NOMO-1 treated with dmso at 0.1 percent for 144 hours (cell line): ENCODE measurements at regions not wholly inside any gene's neighbourhood (a gene's known extent, or its start where the extent isn't known, plus 50 kb on each side); places are given as distances from the start of the nearest gene placed in this dataset.

Experiments
- DNase-seq: peaks from one replicate; lab custom pipeline; 2025; ENCODE audit not compliant: unreplicated experiment; lab: John Stamatoyannopoulos, UW

- no peak for DNase-seq
Observed at GRCh38 chr15:100734586-100734985, 132.2 kb downstream of the ASB7 start.

DNA sequence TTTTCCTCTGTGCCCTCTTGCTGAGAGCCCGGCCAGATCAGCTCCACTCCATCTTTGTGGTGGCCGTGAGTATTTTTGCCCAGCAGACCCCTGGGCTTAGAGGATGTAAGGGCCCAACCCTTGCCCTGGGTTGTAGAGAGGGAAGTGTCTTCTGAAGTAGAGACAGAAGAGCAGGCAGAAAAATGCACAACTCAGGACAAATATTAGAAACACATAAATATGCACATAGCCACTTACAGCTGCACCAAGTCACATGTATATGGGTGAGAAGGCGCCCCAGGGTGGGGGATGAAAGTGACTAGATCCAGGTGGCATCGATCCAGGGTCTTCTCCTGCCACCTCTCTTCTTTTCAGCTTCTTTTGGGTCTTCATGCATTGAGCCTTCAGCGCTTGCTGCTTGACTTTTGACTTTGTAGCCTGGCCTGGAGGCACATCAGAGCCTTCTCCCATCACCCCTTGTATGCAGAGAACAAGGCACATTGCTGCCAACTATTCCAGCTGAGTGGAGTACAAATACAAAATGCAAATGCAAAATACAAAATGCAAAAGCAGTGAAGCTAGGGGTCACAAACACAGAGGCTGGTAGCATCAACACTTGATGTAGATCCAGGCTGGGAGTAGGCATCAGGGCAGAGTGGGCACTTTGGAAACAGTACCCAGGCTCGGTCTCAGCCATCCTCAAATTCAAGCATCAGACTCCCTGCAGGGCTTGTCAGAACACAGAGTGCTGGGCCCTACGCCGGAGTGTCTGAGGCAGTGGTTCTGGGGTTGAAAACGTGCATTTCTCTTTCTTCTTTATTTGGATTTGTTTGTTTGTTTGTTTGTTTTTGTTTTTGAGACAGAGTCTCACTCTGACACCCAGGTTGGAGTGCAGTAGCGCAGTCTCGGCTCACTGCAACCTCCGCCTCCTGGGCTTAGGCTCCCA is 133.0 kb downstream of the ASB7 start:
- DNase-seq = no peak

GRCh38 chr15:100737214-100737613 is 134.8 kb downstream of the ASB7 start:
- no peak for DNase-seq

- no peak for DNase-seq
Observed at GRCh38 chr15:100738614-100739013, 136.2 kb downstream of the ASB7 start.

DNA sequence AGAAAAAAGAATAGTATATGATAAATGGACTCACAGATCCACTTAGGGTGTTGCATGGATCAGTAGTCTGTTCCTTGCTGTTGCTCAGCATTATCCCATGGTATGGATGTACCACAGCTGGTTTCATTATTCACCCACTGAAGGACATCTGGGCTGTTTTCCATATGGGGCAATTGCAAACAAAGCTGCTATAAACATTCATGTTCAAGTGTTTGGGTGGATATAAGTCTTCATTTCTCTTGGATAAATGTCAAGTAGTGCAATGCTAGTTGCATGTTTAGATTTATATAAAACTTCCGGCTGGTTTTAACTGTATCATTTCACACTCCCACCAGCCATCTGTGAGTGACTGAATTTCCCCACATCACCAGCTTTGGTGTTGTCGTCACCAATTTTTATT is 137.7 kb downstream of the ASB7 start:
- DNase-seq = no peak

- no peak for DNase-seq
Observed at GRCh38 chr15:100751585-100751984, 128.0 kb upstream of the ALDH1A3 start.

DNA sequence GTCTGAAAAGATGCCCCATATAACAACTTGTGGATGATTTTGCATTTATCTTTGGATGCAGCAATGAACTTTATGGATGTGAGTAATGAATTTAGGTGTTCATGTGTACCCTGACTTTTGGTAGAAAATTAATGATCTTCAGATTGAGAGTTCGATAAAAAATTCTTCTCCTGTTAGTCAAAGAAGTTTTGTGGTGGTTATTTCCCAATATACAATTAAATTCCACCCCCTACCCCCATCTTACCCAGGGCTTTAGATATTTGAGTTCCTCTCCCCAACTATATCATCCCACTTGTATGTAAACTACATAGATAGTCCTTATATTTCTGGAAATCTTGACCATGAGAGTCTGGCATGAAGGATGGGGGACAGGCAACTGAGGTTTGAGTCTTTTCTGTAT is 126.1 kb upstream of the ALDH1A3 start:
- no peak for DNase-seq

DNA sequence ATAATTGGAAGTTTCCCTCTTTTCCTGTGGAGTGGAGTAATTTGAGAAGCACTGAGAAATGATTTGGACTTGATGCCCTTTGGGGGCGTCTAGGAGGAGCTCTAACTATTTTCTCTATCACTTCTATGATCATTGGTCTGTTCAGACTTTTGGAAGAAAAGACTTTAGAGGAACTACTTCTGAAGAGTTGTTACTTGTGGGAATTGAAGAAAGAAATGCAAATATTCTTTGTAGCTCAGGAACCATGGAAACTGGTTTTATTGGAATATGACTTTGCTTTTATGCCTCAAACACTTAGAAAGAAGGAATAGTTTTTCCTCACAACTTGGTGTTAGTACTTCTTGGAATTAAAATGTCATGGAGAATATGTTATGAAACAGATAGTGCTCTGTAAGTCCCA is 122.0 kb upstream of the ALDH1A3 start:
- DNase-seq = no peak

GRCh38 chr15:100758555-100758954 is 121.1 kb upstream of the ALDH1A3 start:
- DNase-seq = no peak

GRCh38 chr15:100759106-100759505 is 120.5 kb upstream of the ALDH1A3 start:
- no peak for DNase-seq

DNA sequence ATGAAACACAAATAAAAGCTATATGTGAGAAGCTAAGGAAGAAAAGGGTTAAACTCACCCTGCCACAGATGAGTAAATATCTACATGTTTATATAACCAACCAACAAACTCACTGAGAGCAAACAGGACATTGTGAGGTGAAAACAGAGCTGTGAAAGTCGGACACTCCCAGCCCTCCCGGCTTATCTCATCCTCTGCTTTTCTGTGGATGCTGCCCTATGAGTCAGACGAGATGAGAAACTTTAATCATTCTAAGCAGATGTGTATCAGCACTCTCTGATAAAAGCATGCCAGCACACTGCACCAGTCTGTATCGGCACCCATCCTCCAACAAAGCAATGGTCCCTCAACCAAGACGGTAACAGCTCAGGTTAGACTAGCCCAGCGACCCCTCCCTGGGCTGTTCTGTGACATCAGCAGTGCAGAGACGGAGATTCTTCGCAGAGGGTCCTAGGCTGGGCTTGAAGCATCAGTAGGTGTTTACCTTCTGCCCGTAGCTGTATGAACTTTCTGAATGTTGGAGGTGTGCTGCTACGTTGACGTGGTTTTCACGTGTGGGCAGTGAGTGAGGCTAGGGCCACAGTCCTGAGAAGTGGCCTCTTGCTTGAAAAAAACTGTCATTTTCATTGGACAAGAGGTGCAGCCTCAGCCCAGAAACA is 119.8 kb upstream of the ALDH1A3 start:
- no peak for DNase-seq

GRCh38 chr15:100760357-100760903 is 119.2 kb upstream of the ALDH1A3 start:
- DNase-seq = no peak

- DNase-seq = no peak
Observed at GRCh38 chr15:100761290-100761935, 118.2 kb upstream of the ALDH1A3 start.

- DNase-seq = no peak
Observed at GRCh38 chr15:100762289-100762688, 117.3 kb upstream of the ALDH1A3 start.

DNA sequence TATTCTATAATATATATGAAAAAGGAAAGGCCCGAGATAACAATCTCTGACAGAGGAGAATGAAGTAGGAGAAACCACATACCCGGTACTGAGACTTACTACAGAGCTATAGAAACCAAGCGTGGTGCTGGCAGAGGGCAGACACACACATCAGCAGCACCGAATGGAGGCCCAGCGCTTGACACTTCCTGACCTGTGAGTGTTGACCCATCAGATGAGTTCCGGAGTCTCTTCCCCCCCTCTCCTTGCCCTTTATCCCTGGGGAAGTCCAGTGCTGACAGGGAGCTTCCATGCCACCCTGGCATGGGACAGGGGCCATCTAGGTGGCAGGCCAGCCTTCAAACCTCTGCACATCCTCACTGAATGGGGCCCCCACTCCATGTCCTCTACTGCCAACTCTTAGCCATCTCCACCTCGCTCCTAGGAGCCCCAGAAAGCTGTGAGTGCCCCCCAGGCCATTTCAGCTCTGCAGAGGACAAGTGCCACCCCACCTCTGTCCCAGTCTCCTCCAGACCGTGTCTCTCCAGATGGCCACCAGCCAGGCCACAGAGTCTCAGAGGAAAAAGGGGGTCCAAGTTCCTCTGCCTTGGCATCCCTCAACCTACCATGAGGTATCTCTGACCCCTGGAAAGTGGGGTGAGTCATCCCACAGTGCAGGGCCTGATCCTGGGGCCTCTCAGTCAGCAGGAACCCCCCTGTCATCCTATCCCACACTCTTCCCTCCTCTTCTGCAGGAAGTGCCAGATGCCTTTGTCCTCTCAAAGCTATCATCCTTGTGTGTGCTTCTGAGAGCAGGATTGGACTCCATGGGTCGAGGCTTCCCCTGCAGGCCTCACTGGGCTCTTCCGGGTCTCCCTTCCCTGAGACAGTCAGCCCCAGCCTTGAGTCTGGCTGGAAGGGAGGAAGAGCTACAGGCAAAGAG is 116.5 kb upstream of the ALDH1A3 start:
- no peak for DNase-seq

DNA sequence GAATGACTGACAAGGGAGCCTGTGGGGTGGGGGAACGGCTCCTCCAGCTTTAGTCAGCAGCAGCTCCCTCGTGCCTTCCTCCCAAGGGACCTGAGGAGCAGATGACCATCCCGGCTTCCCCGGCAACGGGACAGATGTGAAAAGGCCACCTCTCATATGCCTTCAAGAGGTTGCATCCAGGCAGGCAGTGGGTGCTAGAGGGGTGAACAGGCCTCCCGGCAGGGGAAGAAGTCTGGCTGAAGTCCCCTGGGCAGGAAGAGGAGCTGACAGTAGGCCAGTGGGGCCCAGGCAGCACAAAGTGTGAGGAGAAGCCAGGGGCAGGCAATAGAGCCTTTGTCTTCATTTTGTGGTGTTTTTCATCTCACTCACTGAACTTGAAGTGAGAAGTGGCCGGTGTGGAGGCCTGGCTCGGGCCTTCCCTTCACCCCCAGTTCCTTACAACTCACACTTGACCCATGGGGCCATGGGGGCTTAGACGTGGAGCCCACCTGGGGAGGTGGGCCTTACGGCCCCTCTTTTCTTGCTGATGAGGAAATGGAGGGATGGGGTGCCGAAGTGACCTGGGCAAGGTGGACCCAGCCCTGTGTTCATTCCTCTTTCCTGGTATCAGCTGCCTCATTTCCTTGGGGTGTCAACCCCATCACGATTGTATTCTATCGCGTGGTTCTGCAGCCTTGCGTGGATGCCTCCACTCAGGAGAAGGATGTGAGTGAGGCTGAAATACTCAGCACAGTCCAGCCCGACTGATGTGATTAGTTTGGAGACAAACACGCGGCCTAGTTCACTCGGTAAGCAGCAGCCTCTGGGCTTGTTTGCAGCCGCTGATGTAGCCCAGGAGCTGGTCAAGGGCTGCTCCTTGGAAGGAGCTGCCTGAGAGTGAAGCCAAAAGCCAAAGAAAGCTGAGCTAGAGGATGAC is 115.5 kb upstream of the ALDH1A3 start:
- DNase-seq = no peak

DNA sequence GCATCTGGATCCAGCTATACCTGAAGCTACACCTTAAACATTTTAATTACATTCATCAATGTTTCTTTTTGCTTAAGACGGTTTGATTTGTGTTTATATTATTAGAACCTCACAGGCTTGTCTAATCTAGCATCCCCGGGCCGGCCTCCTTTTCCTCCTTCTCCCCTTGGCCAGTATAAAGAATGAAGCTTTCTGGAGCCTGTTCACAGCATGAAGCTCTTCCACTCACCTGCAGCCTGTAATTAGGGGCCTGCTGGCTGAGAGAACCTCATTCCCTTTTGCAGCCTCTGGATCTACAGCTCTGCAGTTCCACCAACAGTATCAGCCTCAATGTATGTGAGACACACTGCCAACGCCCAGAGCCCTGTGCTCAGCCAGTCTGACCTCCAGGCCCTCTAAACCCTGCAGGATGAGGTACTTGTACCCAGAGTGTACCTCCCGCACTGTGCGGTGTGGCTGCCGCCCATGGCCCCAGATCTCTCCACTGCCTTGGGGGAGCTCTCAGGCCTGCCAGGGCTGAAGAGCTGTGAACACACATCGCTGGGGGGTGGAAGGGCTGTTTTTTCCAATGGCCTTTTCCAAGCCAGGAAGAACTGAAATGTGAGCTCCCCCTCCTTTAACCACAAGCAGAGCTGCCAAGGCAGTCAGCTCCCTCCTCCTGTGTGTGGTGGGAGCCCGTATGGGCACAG is 114.7 kb upstream of the ALDH1A3 start:
- DNase-seq = no peak

DNA sequence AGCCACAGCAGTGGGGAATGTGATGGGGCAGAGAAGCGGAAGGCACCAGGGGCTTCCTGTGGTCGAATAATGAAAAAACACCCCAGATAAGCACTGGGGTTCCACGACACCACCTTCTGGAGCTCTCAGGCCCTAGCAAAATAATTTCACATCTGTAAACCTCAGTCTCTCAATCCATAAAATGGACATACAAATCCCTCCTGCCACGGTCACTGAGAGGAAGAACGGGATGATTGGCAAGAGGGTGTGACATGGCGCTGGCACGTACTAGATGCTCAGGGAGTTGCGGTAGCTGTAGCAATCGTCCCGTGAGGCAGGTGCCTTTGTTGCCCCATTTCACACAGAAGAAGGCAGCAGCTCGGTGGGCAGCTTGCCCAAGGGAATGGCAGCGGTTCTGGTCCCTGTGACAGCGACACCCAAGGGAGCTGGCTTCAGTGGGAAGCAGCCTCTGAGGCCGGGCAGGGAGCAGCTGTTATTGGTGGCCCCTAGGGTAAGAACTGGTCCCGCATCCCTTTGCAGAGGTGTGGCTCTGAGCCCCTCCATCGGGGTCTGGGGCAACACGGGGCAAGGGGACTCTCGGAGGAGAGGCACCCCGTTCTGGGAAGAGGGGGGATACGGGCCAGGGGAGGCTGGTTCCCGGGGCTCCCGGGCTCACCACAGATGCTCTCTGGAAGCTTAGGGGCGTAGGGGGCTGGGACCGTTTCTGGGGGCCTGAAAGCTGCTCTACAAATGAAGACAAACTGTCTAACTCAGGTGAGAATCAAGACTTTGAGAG is 114.0 kb upstream of the ALDH1A3 start:
- DNase-seq = no peak
